Lower lobe of right lung (tissue), 2 donors: ENCODE measurements at regions not wholly inside any gene's neighbourhood (a gene's known extent, or its start where the extent isn't known, plus 50 kb on each side); places are given as distances from the start of the nearest gene placed in this dataset.
"Not testable (repeated sequence)": the region's sequence is repeated elsewhere in the genome, so short reads cannot be mapped to it uniquely, and the experiment has no call there.

ENCODE experiments used
- ATAC-seq, 2 donors: fragments of 200-7000 bp; cut with Tn5 transposase; one replicate each; pipeline ENCODE4 v1.9.1; 2020 to 2022; ENCODE audit warnings: mild to moderate bottlenecking in 2 of 2, moderate library complexity in 2 of 2
- DNase-seq: peaks from one replicate; pipeline ENCODE4 v3.0.0-alpha.2; 2020
- H3K27ac ChIP-seq: fragments of 200-600 bp; one replicate; pipeline ENCODE4 v1.8.0; 2022
- H3K27me3 ChIP-seq: fragments of 200-600 bp; one replicate; pipeline ENCODE4 v1.8.0; 2022; ENCODE audit warnings: low read depth
- H3K36me3 ChIP-seq: fragments of 200-600 bp; one replicate; pipeline ENCODE4 v1.8.0; 2022; ENCODE audit warnings: mild to moderate bottlenecking
- H3K4me1 ChIP-seq: fragments of 200-600 bp; one replicate; pipeline ENCODE4 v1.8.0; 2022
- H3K4me3 ChIP-seq: fragments of 200-600 bp; one replicate; pipeline ENCODE4 v1.8.0; 2022; ENCODE audit warnings: mild to moderate bottlenecking
- H3K9me3 ChIP-seq: fragments of 200-600 bp; one replicate; pipeline ENCODE4 v1.8.0; 2022
- intact Hi-C: fragments of 100-400 bp; cut with DNase I; formaldehyde crosslinking; loops from one replicate; pipeline ENCODE4 v1.11.0; 2022
- TF ChIP-seq, protein P1 (sequence below): fragments of 200-600 bp; IDR thresholded peaks from one replicate; pipeline ENCODE4 v1.8.0; 2022; ENCODE audit warnings: antibody characterized with exemption, mild to moderate bottlenecking
- donor health status: DM: no; HTN: yes; CAD: no; lungs with severe emphysema.

DNA sequence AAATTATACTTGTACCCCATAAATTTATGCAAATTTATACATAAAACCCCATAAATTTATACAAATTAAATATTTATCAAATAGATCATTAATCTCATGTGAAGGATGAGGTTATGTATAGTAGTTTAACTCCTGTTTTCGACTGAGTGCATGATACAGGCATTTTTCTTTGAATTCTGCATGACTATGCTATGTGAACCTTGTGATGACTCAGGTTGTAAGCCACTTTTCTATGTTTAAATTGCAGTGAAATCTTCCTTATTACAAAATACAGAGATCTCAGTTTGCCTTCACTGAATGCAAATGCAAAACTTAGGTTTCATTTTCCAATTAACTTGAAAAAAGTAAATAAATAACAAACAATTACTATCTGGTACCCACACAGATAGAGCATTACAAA lies 843.7 kb downstream of the CDH11 start:
- intact Hi-C loops, result no loop called here
- no peak for DNase-seq
- no peak for ATAC-seq
- no peak overlapping the region for H3K27ac ChIP-seq
- no peaks in the 10 kb centered on the region for H3K27me3 ChIP-seq
- no peaks in the 10 kb centered on the region for H3K36me3 ChIP-seq
- TF ChIP-seq, protein P1, sequence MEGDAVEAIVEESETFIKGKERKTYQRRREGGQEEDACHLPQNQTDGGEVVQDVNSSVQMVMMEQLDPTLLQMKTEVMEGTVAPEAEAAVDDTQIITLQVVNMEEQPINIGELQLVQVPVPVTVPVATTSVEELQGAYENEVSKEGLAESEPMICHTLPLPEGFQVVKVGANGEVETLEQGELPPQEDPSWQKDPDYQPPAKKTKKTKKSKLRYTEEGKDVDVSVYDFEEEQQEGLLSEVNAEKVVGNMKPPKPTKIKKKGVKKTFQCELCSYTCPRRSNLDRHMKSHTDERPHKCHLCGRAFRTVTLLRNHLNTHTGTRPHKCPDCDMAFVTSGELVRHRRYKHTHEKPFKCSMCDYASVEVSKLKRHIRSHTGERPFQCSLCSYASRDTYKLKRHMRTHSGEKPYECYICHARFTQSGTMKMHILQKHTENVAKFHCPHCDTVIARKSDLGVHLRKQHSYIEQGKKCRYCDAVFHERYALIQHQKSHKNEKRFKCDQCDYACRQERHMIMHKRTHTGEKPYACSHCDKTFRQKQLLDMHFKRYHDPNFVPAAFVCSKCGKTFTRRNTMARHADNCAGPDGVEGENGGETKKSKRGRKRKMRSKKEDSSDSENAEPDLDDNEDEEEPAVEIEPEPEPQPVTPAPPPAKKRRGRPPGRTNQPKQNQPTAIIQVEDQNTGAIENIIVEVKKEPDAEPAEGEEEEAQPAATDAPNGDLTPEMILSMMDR, result no peak
- no peak overlapping the region for H3K4me3 ChIP-seq
- no peaks in the 10 kb centered on the region for H3K9me3 ChIP-seq
- H3K4me1 ChIP-seq, result no peaks in the 10 kb centered on the region

DNA sequence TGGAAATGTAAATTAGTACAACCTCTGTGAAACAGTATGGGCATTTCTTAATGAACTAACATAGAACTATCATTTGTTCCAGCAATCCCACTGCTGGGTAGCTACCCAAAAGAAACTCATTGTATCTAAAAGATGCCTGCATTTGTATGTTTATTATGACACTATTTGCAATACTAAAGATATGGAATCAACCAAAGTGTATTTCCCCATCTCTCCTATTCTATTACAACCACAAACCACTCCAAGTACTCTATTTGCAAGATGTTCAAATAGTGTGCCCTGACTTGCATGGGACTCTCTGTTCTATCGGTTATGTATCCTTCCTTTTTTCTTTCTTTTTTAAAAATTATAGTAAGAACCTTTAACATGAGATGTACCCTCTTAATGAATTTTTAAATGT lies 845.2 kb downstream of the CDH11 start:
- no peaks in the 10 kb centered on the region for H3K4me1 ChIP-seq
- no peaks in the 10 kb centered on the region for H3K9me3 ChIP-seq
- TF ChIP-seq, protein P1, result no peak

DNA sequence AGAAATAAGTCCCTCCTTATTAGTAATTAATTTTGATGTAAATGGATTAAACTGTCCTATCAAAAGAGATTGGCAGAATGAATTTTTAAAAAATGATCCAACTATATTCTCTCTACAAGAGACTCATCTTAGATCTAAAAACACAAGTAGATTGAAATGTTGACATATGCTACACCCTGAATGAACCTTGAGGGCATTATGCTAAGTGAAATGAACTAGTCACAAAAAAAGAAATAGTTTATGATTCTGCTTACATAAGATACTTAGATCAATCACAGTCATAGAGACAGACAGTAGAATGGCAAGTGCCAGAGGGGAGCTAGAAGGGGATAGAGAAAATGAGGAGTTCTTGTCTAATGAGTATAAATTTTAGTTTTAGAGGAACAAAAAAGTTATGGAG lies 849.8 kb downstream of the CDH11 start:
- TF ChIP-seq, protein P1, result no peak
- intact Hi-C loops, result no loop called here
- no peak for ATAC-seq
- Histone ChIP-seq H3K4me3 (no peak overlapping the region), H3K9me3 (no peaks in the 10 kb centered on the region), H3K4me1 (no peaks in the 10 kb centered on the region), H3K27me3 (no peaks in the 10 kb centered on the region), H3K36me3 (no peaks in the 10 kb centered on the region), H3K27ac (no peak overlapping the region)
- DNase-seq, result no peak

More for the DNA sequence above, 845.2 kb downstream of the CDH11 start:
- intact Hi-C loops, result no loop called here
- Histone ChIP-seq H3K4me3 (no peak overlapping the region), H3K27ac (no peak overlapping the region), H3K36me3 (no peaks in the 10 kb centered on the region), H3K27me3 (no peaks in the 10 kb centered on the region)
- no peak for DNase-seq
- no peak for ATAC-seq

DNA sequence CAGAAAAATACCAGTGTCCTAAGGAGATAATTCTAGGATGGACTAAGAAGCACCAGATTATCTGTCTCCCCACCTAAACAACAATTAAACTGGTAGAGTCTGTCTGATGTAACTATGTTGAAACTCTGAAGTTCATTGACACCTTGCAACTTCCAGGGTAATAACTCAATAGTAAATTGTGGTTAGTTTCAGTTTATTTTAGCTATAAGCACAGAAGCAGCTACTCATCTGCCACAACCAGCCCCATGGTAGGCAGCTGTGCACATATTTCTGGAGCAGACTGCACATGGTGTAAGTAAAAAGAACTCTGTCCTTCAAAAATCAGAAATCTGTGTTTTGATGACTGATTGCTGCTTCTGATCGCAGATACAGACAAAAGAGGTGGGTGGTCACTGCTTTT lies 852.1 kb downstream of the CDH11 start:
- Histone ChIP-seq H3K9me3 (no peaks in the 10 kb centered on the region), H3K4me3 (no peak overlapping the region), H3K4me1 (no peaks in the 10 kb centered on the region), H3K27me3 (no peaks in the 10 kb centered on the region), H3K27ac (no peak overlapping the region), H3K36me3 (no peaks in the 10 kb centered on the region)
- TF ChIP-seq, protein P1, result no peak
- intact Hi-C loops, result no loop called here
- ATAC-seq, result no peak
- no peak for DNase-seq

DNA sequence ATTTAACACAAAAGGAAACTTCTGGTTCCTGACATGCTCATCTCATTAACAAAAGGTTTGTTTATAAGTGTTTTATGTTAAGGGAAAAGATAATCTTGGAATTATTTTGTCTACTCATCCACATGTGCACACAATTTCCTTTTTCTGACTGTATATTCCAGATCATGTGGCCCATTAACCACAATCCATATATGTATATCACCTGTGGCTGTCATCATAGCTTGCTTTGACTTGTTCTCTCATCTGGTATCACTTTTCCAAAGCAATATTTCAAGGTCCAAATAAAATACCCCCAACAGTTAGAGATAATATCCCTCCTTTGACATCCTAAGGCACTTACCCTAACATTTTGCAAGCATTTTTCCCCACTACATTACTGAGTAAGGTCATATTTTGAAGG lies 856.1 kb downstream of the CDH11 start:
- no peaks in the 10 kb centered on the region for H3K9me3 ChIP-seq
- H3K27me3 ChIP-seq, result no peaks in the 10 kb centered on the region
- no peak for DNase-seq
- TF ChIP-seq, protein P1, result no peak
- no peaks in the 10 kb centered on the region for H3K36me3 ChIP-seq
- H3K27ac ChIP-seq, result no peak overlapping the region
- intact Hi-C loops, result no loop called here
- no peak overlapping the region for H3K4me3 ChIP-seq
- ATAC-seq, result no peak
- no peaks in the 10 kb centered on the region for H3K4me1 ChIP-seq

DNA sequence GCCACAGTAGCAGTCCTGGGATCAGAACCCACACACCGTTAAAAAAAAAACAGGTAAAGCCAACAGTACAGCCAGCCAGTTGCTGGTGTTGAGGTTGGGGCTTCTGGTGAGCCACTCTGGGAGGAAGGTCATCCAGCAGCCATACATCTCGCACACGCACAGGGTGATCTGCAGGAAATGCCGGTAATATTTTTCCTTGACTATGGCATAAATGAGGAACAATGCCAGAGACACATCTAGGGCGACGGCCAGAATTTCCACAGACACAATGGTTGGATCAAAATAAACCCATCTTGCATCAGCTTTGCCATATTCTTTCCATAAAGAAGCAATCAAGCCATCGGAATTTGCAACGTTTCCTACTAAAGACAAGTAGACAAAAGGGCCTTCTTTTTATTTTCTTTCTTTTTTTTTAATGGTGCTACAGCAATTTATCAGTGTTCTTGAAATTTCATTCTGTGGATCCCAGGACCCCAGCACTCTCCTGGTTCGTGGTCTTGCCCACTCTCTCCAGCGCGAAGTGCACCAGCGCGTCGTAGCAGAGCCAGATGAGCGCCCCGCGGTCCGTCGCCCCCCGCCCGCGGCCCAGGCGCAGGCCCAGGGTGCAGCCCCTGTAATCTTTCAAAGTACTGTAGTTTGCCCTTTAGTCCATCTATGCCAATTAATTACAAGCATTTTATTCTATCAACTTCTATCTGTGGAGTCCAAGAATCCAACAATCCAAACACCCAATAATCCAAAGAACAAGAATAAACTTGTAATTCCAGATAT lies 861.0 kb downstream of the CDH11 start:
- ATAC-seq, H3K27me3 ChIP-seq, DNase-seq, H3K4me1 ChIP-seq, H3K4me3 ChIP-seq, H3K27ac ChIP-seq, H3K36me3 ChIP-seq, H3K9me3 ChIP-seq, intact Hi-C loops: not testable (repeated sequence)
